GM20431 (cell line): ENCODE measurements at regions not wholly inside any gene's neighbourhood (a gene's known extent, or its start where the extent isn't known, plus 50 kb on each side); places are given as distances from the start of the nearest gene placed in this dataset.

Source experiments
- in situ Hi-C: fragments of 300-500 bp; cut with MseI, MboI; formaldehyde crosslinking; loops from one replicate; pipeline ENCODE4 v1.15.0; 2020; ENCODE audit warnings: low sequenced_read_pairs; ENCODE audit not compliant: unreplicated experiment

DNA sequence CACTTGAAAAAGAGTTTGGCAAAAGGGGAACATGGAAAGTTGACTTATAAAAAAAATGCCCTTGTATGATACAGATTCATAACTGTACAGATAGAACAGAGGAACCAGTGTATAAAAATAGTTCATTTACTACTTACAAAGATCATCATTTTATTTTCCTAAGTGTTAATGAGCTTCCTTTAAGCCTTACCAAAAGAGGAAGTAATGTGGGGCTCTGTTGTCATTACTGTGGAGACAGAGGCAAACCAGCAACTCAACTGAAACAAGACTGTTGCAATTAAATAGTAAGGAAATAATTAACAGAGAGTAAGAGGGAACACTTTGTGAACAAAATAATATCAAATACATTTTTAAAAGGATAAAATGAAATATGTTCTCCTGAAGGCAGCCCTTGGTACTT, 526.2 kb upstream of the ADARB2 start:
- in situ Hi-C loops, result no loop called here

DNA sequence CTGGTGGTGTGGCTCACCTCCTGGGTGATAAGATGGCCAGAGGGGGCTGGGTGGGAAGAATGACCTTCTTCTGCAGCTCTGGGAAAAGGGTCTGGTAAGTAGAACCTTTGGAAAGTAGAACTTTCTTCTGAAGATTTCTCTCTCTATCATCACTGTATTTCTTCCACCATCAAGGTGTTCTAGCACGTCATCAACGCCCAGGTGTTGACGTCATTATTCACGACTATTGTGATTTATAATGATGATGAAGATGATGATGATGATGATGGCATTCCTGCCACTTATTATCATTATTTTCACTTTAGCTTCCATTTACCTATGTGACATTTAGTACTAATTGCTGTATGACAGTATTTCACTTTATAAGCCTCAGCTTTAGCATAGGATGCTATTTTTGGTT, 525.6 kb upstream of the ADARB2 start:
- in situ Hi-C loops, result no loop called here

DNA sequence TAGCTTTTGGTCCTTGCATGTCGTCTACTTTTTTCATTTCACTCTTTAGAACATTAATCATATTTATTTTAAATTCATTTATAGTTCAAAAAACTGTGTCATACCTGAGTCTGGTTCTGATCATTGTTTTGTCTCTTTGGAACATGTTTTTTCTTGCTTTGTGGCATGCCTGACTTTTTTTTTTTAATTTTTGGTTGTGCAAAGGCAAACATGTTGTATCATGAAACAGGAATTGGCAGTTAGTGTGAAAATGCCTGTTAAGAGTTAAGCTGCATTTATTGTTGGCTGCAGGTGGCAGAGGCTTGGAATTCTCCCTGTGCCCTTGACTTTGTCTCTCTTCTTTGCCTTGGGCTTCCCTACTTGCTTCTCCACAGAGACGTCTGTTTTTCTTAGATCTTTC, 525.0 kb upstream of the ADARB2 start:
- in situ Hi-C loops, result no loop called here

GRCh38 chr10:2256241-2256640, 518.9 kb upstream of the ADARB2 start:
- in situ Hi-C loops, result no loop called here

DNA sequence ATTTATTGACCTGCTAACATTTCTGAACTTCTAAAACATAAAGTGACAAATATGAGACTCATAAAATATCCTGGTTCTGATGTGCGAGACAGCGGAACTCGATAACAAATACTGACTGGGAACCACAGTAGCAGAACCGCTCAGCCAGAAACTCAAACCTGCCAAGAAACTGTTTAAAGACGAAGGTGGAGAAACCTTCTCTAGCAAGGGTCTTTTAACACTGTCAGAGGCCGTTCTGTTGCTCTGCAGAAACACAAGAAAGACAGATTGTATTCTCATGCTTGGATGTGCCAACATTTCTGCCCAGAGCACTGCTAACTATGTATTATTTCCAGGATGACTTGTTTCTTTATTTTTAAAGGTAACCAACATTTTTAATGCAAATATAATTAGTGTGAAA, 514.8 kb upstream of the ADARB2 start:
- in situ Hi-C loops, result no loop called here

DNA sequence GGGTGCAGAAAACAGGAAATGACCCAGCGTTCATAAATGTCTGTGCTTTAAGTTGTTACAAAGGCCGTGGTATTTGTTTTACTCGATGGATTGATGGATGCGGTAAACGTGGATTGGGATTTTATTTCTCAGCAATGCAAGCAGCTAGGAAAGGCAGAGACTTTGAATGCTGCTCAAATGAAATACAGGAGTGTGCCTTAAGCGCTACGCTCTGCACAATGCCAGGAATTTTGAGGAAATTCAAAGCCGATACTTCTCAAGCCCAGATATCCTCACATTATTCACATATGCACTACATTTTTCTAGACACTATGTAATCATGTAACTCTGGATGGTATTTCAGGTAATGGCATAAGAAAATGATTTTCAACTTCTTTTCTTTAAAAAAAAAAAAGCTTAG, 514.3 kb upstream of the ADARB2 start:
- in situ Hi-C loops, result no loop called here

DNA sequence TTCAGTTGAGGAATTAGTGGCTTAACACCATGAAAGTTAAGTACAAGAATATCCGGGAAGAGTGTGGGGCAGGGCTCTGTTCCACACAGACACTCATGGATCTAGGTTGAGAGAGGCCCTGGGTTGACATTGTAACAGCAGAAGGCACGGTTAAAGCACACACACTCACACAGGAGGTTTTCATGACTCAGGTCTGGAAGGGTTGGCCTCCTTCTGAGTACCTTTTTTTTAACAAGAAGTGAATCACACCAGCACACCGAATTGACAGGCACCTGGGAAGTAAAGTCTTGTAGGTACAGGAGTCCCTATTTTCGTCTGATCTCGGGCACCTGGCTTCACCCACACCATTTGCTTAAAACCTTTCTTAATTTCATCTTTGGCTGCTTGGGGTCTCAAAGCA, 509.4 kb upstream of the ADARB2 start:
- in situ Hi-C loops, result no loop called here

DNA sequence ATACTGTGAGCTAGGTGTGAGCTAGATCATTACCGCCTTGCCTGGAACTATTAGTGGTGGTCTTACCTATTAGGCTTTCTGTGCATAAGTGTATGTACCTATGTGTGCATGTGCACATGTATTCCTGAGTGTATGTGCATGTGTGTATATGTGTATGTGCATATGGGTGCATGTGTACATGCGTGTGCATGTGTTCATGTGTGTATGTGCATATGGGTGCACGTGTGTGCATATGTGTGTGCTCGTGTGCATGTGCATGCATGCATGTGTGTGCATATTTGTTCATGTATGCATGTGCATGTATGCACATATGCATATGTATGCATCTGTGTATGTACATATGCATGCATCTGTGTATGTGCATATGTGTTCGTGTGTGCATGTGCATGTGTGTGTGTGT, 508.3 kb upstream of the ADARB2 start:
- in situ Hi-C loops, result no loop called here

DNA sequence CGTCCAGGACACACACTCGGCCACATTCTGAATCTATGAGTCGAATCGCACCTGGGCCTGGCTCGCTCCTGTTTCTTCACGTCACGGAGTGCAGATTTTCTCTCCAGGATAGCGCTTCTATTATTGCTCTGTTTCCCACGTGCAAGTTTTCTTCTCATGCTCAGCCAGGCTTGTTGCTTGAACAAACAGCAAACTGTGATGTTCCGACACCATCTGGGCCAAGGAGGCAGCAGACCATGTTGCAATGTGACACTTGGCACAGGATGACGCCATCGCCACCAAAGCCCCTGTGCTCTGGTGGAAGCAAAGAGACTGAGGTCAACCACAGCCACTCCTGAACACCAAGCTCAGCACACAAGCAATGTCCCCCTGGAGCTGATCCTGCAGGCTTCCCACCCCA, 507.1 kb upstream of the ADARB2 start:
- in situ Hi-C loops, result no loop called here

DNA sequence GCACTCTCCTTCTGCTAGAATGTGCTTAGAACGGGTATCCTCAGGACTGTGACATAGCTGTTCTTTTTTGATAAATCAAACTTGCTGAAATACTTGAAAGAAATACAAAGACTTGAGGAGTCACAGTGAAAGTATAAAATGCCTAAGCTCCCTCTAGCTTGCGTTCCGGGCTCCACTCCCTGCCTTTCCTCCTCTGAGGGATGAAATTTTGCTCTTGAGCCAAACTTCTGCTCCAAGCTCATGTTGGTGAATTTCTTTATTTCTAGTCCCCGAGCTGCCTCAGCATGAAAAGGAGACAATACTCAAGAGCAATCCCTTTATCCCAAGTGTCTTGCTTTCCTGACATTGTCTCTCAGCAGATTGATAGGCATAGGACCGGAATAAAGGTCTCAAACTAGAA, 499.6 kb upstream of the ADARB2 start:
- in situ Hi-C loops, result no loop called here

DNA sequence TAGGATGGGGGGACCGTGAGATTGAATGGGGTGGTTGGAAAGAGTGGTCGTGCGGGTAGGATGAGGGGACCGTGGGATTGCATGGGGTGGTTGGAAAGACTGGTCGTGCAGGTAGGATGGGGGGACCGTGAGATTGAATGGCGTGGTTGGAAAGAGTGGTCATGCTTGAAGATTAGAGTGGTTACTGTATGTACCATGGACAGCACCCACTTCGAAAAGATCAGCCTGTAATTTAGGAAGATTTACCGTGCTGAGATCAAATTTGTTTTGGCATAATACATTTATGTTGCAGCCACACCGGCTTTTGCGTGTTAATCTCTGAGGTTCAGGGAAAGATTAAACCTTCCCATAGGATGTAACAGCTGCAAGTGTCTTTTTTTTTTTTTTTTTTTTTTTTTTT, 495.2 kb upstream of the ADARB2 start:
- in situ Hi-C loops, result no loop called here

DNA sequence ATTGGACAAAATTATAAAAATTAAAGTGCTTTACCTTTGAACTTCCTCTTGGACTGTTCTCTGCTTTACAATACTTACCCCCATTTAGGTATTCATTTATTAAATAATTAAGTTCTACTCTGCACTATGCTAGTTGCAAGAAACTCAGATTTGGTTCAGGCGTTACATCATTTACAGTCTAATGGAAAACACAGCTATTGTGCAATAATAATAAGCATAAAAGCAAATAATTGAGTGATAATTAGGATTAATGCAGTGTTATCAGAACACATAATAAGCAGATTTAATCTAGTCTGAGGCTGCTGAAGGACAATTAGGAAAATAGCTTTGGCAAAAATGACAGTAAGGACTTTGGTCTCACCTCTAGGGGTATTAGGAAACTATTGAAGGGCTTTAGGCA, 493.2 kb upstream of the ADARB2 start:
- in situ Hi-C loops, result no loop called here

DNA sequence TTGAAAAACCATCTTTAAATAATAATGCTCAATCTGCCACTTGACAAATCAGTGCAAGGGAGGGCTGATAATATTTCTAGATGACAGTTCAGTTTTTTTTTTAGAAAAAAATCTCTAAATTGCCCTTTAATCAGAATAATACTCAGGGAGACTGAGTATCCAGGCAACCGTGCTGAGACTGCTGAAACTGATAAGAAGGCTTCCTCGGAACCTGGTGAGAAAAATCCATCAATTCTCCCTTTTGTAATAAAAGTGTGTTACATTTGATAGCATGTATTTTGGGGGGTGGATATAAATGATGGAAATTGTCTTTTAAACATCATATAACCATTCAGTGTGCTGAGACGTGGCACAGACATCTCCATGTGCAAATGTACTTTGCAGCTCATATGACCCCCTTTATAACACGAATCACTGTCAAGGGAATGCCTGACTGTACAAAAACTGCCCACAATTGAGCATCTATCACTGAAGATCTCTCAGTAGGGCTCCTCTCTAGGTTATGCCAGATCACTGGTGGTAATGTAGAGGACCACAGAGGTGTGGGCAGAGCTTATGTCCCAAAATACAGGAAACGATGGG, 491.1 kb upstream of the ADARB2 start:
- in situ Hi-C loops, result no loop called here

- in situ Hi-C loops, result no loop called here
These were observed 488.3 kb upstream of the ADARB2 start for GRCh38 chr10:2225609-2226008.

- in situ Hi-C loops, result no loop called here
These were observed 486.4 kb upstream of the ADARB2 start for GRCh38 chr10:2223548-2224320.

DNA sequence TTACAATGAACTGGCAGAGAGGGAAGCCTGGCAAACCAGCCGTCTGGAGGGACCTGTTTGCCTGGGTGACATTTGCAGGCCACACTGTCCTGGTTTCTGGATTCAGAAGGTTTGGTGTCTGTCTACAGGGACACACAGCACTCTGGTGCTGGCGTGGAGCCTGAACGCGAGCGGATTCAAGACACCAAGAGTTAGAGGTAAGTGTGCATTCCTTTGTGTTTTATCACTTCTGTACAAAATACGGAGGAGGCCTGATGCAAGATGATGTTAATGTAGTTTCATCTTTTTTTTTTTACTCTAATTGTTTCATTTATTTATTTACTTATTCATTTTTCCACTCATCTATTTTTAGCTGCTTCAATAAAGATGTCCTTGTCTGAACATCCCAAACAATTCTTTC, 485.3 kb upstream of the ADARB2 start:
- in situ Hi-C loops, result no loop called here

- in situ Hi-C loops, result no loop called here
These were observed 477.5 kb upstream of the ADARB2 start for GRCh38 chr10:2214805-2215204.

DNA sequence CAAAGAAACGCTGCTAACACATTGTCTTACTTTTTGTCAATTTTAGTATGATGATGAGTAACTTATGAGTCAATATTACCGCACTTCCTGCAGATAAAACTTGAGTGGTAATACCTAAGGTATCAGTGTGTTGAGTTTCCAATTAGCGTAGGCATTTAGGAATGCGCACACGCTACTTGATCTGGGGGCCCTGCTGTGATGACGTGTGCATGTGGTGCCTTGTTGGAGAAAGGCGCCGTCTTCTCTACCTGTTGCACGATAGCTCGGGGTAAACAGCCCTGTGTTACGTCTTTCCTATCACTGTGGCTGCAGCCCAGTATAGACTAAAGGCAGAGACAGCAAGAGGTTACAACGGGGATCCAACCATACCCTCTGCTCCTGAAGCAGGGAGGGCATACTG, 476.8 kb upstream of the ADARB2 start:
- in situ Hi-C loops, result no loop called here

DNA sequence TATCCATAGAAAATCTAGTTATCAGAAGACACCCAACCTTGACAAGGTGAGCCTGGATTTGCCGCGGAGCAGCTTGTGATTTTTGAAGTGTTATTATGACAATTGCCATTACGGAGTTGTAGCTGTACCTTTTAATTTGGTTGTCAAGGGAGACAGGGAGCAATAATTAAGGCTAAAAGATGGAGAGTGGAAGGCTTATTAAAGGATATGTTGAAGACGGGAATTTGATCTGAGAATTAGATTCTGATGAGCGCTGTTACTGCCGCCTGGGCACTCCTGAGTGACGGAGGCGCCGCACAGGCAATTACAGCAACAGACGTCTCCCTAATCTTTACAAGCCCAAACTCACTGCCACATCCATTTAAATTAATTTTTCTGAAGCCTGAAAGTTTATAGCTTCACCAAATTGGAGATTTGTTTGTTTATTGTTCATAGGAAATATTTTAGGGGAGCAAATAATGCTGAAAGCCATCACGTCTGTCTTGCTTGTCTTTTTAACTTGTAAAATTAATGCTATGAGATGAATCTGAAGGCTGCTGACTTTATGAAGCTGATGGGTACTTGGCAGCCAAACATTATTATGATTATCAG, 475.0 kb upstream of the ADARB2 start:
- in situ Hi-C loops, result no loop called here

DNA sequence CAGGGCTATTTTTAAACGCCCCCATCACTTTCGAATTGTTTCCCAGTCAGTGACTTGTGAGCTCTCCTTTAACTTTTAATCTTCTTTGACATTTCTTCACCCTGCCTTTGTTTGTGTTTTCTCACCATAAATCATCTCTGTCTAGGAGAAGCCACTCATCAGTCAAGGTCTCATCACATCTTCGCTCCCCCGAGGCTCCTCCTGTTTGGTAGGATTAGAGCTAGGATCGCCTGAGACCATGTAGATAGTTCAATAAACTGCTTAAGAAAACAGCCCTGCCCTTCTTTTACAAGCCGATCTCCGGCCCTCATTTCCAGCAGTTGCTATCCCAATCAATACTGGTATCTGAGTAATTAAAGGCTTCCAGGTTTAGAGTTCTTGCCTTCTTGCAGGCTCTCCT, 472.8 kb upstream of the ADARB2 start:
- in situ Hi-C loops, result no loop called here

GRCh38 chr10:2208106-2208505, 470.8 kb upstream of the ADARB2 start:
- in situ Hi-C loops, result no loop called here
